ENCODE measurements at regions not wholly inside any gene's neighbourhood (a gene's known extent, or its start where the extent isn't known, plus 50 kb on each side); places are given as distances from the start of the nearest gene placed in this dataset.
"Not testable (repeated sequence)": the region's sequence is repeated elsewhere in the genome, so short reads cannot be mapped to it uniquely, and the experiment has no call there.

GRCh38 chr3:24566927-24567326 lies 72.3 kb upstream of the THRB start:
- H3K27ac ChIP-seq (ENCODE audit: control insufficient read depth, insufficient read depth) = no peak overlapping the region
- ChIA-PET RAD21 (ENCODE audit: unreplicated experiment) (no interaction called here), CTCF (no interaction called here), POLR2A (no interaction called here), SMC1A (ENCODE audit: uncharacterized antibody, unreplicated experiment) (no interaction called here)
- no peak overlapping the region for H3K9ac ChIP-seq (ENCODE audit: control insufficient read depth, insufficient read depth, low read length)
- in situ Hi-C loops (cut with MboI) (no loop called here), intact Hi-C loops (cut with micrococcal nuclease; ENCODE audit: unreplicated experiment) (no loop called here)
- H3K4me2 ChIP-seq (ENCODE audit: control insufficient read depth, insufficient read depth) = no peak overlapping the region
- BruUV-seq (replicated peaks) = no TSS peak
- H3K36me3 ChIP-seq (ENCODE audit: control insufficient read depth in 2 of 2, insufficient read depth in 2 of 2, low read length in 1 of 2) = no peaks in the 10 kb centered on the region
- H3K27me3 ChIP-seq (replicated peaks in 1 of 2; ENCODE audit: control insufficient read depth in 2 of 2, insufficient read depth in 2 of 2, low read length in 1 of 2) = no peaks in the 10 kb centered on the region
- H3K9me3 ChIP-seq (replicated peaks; ENCODE audit: control insufficient read depth, insufficient read depth, low read length) = no peaks in the 10 kb centered on the region
- ATAC-seq = no peak
- H2AFZ ChIP-seq (ENCODE audit: control insufficient read depth, low read depth, low read length) = no peak overlapping the region
- 57% methylated on average over 15 of the region's 15 CpGs for WGBS (ENCODE audit: insufficient coverage, insufficient replicate concordance, low lambda C conversion rate, missing lambda C conversion rate)
- H4K20me1 ChIP-seq (ENCODE audit: control insufficient read depth, insufficient read depth) = no peaks in the 10 kb centered on the region
- no peak for DNase-seq (ENCODE audit: low read depth, low spot score)
- H3K79me2 ChIP-seq (ENCODE audit: control insufficient read depth, insufficient read depth, low read length) = no peaks in the 10 kb centered on the region
- FAIRE-seq = no peak
- H3K4me1 ChIP-seq (ENCODE audit: control insufficient read depth, insufficient read depth, low read length) = no peaks in the 10 kb centered on the region
- no peak overlapping the region for H3K4me3 ChIP-seq
- TF ChIP-seq RAD51 (IDR thresholded peaks at IDR 0.05) (no peak), CEBPB (IDR thresholded peaks at IDR 0.05; ENCODE audit: borderline replicate concordance in 1 of 2, low read depth in 2 of 2, low read length in 2 of 2) (no peak), CREM (IDR thresholded peaks at IDR 0.05; ENCODE audit: low read depth) (no peak), MTA2 (IDR thresholded peaks at IDR 0.05; ENCODE audit: low read depth) (no peak), GABPA (IDR thresholded peaks at IDR 0.05; ENCODE audit: low read depth) (no peak), MXI1 (IDR thresholded peaks at IDR 0.05; ENCODE audit: low read depth, low read length) (no peak), ETV6 (conservative IDR thresholded peaks at IDR 0.05 in 1 of 2, IDR thresholded peaks at IDR 0.05 in 1 of 2; ENCODE audit: borderline replicate concordance in 1 of 2, low read depth in 1 of 2) (no peak), IKZF2 (IDR thresholded peaks at IDR 0.05) (no peak), RUNX3 (IDR thresholded peaks at IDR 0.05; ENCODE audit: low read length) (no peak), RFX5 (IDR thresholded peaks at IDR 0.05; ENCODE audit: low read depth, low read length) (no peak)

GRCh38 chr3:24572409-24572808 lies 77.8 kb upstream of the THRB start:
- DNase-seq (ENCODE audit: low read depth, low spot score); SMC1A ChIA-PET (ENCODE audit: uncharacterized antibody, unreplicated experiment); CTCF ChIA-PET; RAD21 ChIA-PET (ENCODE audit: unreplicated experiment); H2AFZ ChIP-seq (ENCODE audit: control insufficient read depth, low read depth, low read length); H3K27ac ChIP-seq (ENCODE audit: control insufficient read depth, insufficient read depth); H3K9ac ChIP-seq (ENCODE audit: control insufficient read depth, insufficient read depth, low read length); H3K4me2 ChIP-seq (ENCODE audit: control insufficient read depth, insufficient read depth); H3K9me3 ChIP-seq (replicated peaks; ENCODE audit: control insufficient read depth, insufficient read depth, low read length); H3K36me3 ChIP-seq (ENCODE audit: control insufficient read depth in 2 of 2, insufficient read depth in 2 of 2, low read length in 1 of 2); H3K27me3 ChIP-seq (replicated peaks in 1 of 2; ENCODE audit: control insufficient read depth in 2 of 2, insufficient read depth in 2 of 2, low read length in 1 of 2); H3K79me2 ChIP-seq (ENCODE audit: control insufficient read depth, insufficient read depth, low read length); FAIRE-seq; BruUV-seq (replicated peaks); H4K20me1 ChIP-seq (ENCODE audit: control insufficient read depth, insufficient read depth); POLR2A ChIA-PET; in situ Hi-C loops (cut with MboI); H3K4me1 ChIP-seq (ENCODE audit: control insufficient read depth, insufficient read depth, low read length); H3K4me3 ChIP-seq; ATAC-seq; intact Hi-C loops (cut with micrococcal nuclease; ENCODE audit: unreplicated experiment): not testable (repeated sequence)
- 56% methylated on average over 6 of the region's 6 CpGs for WGBS (ENCODE audit: insufficient coverage, insufficient replicate concordance, low lambda C conversion rate, missing lambda C conversion rate)

All from GM12878 (cell line).